ENCODE measurements at regions not wholly inside any gene's neighbourhood (a gene's known extent, or its start where the extent isn't known, plus 50 kb on each side); places are given as distances from the start of the nearest gene placed in this dataset.

- Histone ChIP-seq H4K20me1 (ENCODE audit: control insufficient read depth, insufficient read depth, low read depth, low read length) (no peaks in the 10 kb centered on the region), H3K9me2 (replicated peaks; ENCODE audit: control insufficient read depth, low read length) (no peaks in the 10 kb centered on the region), H3K9me3 (ENCODE audit: control insufficient read depth, insufficient read depth, low read length) (peaks cover 9% of the 10 kb centered on the region; the same call in 1 of the 2 replicates), H3K4me2 (ENCODE audit: low read length) (no peak overlapping the region), H3K4me3 (ENCODE audit: low read length) (no peak overlapping the region), H3K27me3 (ENCODE audit: control insufficient read depth, low read length) (no peaks in the 10 kb centered on the region), H3K79me2 (ENCODE audit: control insufficient read depth, low read length) (no peaks in the 10 kb centered on the region), H3K27ac (ENCODE audit: low read depth, low read length) (no peak overlapping the region), H3K36me3 (ENCODE audit: control insufficient read depth, low read length) (no peaks in the 10 kb centered on the region), H3F3A (ENCODE audit: control insufficient read depth, insufficient read depth) (no peaks in the 10 kb centered on the region), H3K4me1 (ENCODE audit: control insufficient read depth, low read length) (peaks cover 12% of the 10 kb centered on the region)
- no peak for TF ChIP-seq EZH2phosphoT487 (IDR thresholded peaks at IDR 0.05; ENCODE audit: borderline replicate concordance, low read length)
- TF ChIP-seq CTCF (IDR thresholded peaks at IDR 0.05; ENCODE audit: low read depth, low read length, poor library complexity, severe bottlenecking), result no peak
Measured at GRCh38 chr13:62302341-62302740, 886.7 kb upstream of the PCDH20 start.

- H3K4me3 ChIP-seq (ENCODE audit: low read length), result no peak overlapping the region
- H3K79me2 ChIP-seq (ENCODE audit: control insufficient read depth, low read length), result no peaks in the 10 kb centered on the region
- no peak overlapping the region for H3K4me2 ChIP-seq (ENCODE audit: low read length)
- H3K36me3 ChIP-seq (ENCODE audit: control insufficient read depth, low read length), result no peaks in the 10 kb centered on the region
- H3K9me2 ChIP-seq (replicated peaks; ENCODE audit: control insufficient read depth, low read length), result no peaks in the 10 kb centered on the region
- peaks cover 9% of the 10 kb centered on the region; the same call in 1 of the 2 replicates for H3K9me3 ChIP-seq (ENCODE audit: control insufficient read depth, insufficient read depth, low read length)
- no peaks in the 10 kb centered on the region for H4K20me1 ChIP-seq (ENCODE audit: control insufficient read depth, insufficient read depth, low read depth, low read length)
- peaks cover 1% of the 10 kb centered on the region; the same call in 1 of the 2 replicates for H3K4me1 ChIP-seq (ENCODE audit: control insufficient read depth, low read length)
- H3K27me3 ChIP-seq (ENCODE audit: control insufficient read depth, low read length), result no peaks in the 10 kb centered on the region
- no peaks in the 10 kb centered on the region for H3F3A ChIP-seq (ENCODE audit: control insufficient read depth, insufficient read depth)
- H3K27ac ChIP-seq (ENCODE audit: low read depth, low read length), result no peak overlapping the region
- no peak for TF ChIP-seq EZH2phosphoT487 (IDR thresholded peaks at IDR 0.05; ENCODE audit: borderline replicate concordance, low read length)
- TF ChIP-seq CTCF (IDR thresholded peaks at IDR 0.05; ENCODE audit: low read depth, low read length, poor library complexity, severe bottlenecking), result no peak
Measured at GRCh38 chr13:62299988-62300387, 884.3 kb upstream of the PCDH20 start.

GRCh38 chr13:62296812-62297211 is 881.2 kb upstream of the PCDH20 start:
- TF ChIP-seq CTCF (IDR thresholded peaks at IDR 0.05; ENCODE audit: low read depth, low read length, poor library complexity, severe bottlenecking) (no peak), EZH2phosphoT487 (IDR thresholded peaks at IDR 0.05; ENCODE audit: borderline replicate concordance, low read length) (no peak)
- H3K9me2 ChIP-seq (replicated peaks; ENCODE audit: control insufficient read depth, low read length), result no peaks in the 10 kb centered on the region
- H3K36me3 ChIP-seq (ENCODE audit: control insufficient read depth, low read length), result no peaks in the 10 kb centered on the region
- no peaks in the 10 kb centered on the region for H3K4me1 ChIP-seq (ENCODE audit: control insufficient read depth, low read length)
- H4K20me1 ChIP-seq (ENCODE audit: control insufficient read depth, insufficient read depth, low read depth, low read length), result no peaks in the 10 kb centered on the region
- H3K79me2 ChIP-seq (ENCODE audit: control insufficient read depth, low read length), result no peaks in the 10 kb centered on the region
- H3K27me3 ChIP-seq (ENCODE audit: control insufficient read depth, low read length), result no peaks in the 10 kb centered on the region
- H3K4me3 ChIP-seq (ENCODE audit: low read length), result no peak overlapping the region
- H3K27ac ChIP-seq (ENCODE audit: low read depth, low read length), result no peak overlapping the region
- peaks cover under 1% of the 10 kb centered on the region; the same call in 1 of the 2 replicates for H3K9me3 ChIP-seq (ENCODE audit: control insufficient read depth, insufficient read depth, low read length)
- H3F3A ChIP-seq (ENCODE audit: control insufficient read depth, insufficient read depth), result no peaks in the 10 kb centered on the region
- no peak overlapping the region for H3K4me2 ChIP-seq (ENCODE audit: low read length)
